GM19025 (cell line): ENCODE measurements at regions not wholly inside any gene's neighbourhood (a gene's known extent, or its start where the extent isn't known, plus 50 kb on each side); places are given as distances from the start of the nearest gene placed in this dataset.

Source experiments
- ATAC-seq: cut with Tn5 transposase; IDR thresholded peaks from one replicate; pipeline ENCODE4 v1.9.1; 2021; ENCODE audit warnings: mild to moderate bottlenecking, low read depth, moderate library complexity; ENCODE audit not compliant: unreplicated experiment

GRCh38 chr20:12763406-12763805 lies 245.4 kb upstream of the SPTLC3 start:
- no peak for ATAC-seq

- no peak for ATAC-seq
These were observed 244.7 kb upstream of the SPTLC3 start for GRCh38 chr20:12764053-12764452.

GRCh38 chr20:12764851-12765250 lies 243.9 kb upstream of the SPTLC3 start:
- no peak for ATAC-seq

GRCh38 chr20:12773936-12774335 lies 234.8 kb upstream of the SPTLC3 start:
- no peak for ATAC-seq

- ATAC-seq = no peak
These were observed 233.7 kb upstream of the SPTLC3 start for GRCh38 chr20:12775041-12775440.

- no peak for ATAC-seq
These were observed 231.8 kb upstream of the SPTLC3 start for GRCh38 chr20:12777016-12777415.

- no peak for ATAC-seq
These were observed 222.5 kb upstream of the SPTLC3 start for GRCh38 chr20:12786276-12786675.

GRCh38 chr20:12788632-12789299 lies 220.0 kb upstream of the SPTLC3 start:
- no peak for ATAC-seq

GRCh38 chr20:12790859-12791258 lies 217.9 kb upstream of the SPTLC3 start:
- ATAC-seq = no peak

- no peak for ATAC-seq
These were observed 210.5 kb upstream of the SPTLC3 start for GRCh38 chr20:12798286-12798685.

GRCh38 chr20:12808006-12808567 lies 200.7 kb upstream of the SPTLC3 start:
- ATAC-seq = no peak

- ATAC-seq = no peak
These were observed 193.5 kb upstream of the SPTLC3 start for GRCh38 chr20:12815231-12815768.

- no peak for ATAC-seq
These were observed 192.9 kb upstream of the SPTLC3 start for GRCh38 chr20:12815778-12816408.

- no peak for ATAC-seq
These were observed 187.5 kb upstream of the SPTLC3 start for GRCh38 chr20:12821249-12821648.

GRCh38 chr20:12823734-12824133 lies 185.0 kb upstream of the SPTLC3 start:
- ATAC-seq = no peak

GRCh38 chr20:12824328-12825225 lies 184.2 kb upstream of the SPTLC3 start:
- no peak for ATAC-seq

GRCh38 chr20:12825226-12825595 lies 183.6 kb upstream of the SPTLC3 start:
- no peak for ATAC-seq

GRCh38 chr20:12827816-12828385 lies 180.9 kb upstream of the SPTLC3 start:
- no peak for ATAC-seq

GRCh38 chr20:12829170-12829569 lies 179.6 kb upstream of the SPTLC3 start:
- no peak for ATAC-seq

- no peak for ATAC-seq
These were observed 174.9 kb upstream of the SPTLC3 start for GRCh38 chr20:12833861-12834260.

- no peak for ATAC-seq
These were observed 172.8 kb upstream of the SPTLC3 start for GRCh38 chr20:12835999-12836398.
